Fibroblast of skin of left biceps (primary cell): ENCODE measurements at regions not wholly inside any gene's neighbourhood (a gene's known extent, or its start where the extent isn't known, plus 50 kb on each side); places are given as distances from the start of the nearest gene placed in this dataset.

Experiments
- DNase-seq, 2 experiments: peaks; one replicate each; pipeline ENCODE4 v3.0.0-alpha.2; 2013; ENCODE audit warnings: low read depth in 2 of 2

DNA sequence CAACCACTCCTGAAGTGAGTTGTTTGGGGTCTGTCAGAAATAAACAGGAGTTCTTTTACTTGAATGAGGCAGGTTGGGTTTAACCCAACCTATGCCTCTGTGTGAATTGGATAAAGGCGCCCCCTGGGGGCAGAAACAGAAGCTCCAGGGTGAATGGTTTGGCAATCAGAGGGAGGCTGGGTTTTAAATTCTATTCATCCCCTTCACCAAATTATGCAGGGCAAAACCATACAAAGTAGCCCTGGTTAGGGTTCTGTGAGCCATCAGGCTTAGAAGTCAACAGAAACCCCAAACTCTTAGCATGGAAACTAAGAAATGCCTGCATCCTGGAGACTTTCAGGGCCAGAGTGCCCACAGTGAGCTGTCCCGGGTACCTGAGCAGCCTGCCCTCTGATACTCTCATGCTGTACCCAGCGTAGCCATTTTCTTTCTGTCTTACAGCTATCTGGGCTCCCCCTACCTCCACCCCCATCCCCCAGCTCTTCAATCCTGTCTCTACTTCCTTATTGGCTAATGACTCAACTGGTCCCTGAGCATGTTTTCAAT, 241.5 kb downstream of the ICOS start:
- DNase-seq: no peak

DNA sequence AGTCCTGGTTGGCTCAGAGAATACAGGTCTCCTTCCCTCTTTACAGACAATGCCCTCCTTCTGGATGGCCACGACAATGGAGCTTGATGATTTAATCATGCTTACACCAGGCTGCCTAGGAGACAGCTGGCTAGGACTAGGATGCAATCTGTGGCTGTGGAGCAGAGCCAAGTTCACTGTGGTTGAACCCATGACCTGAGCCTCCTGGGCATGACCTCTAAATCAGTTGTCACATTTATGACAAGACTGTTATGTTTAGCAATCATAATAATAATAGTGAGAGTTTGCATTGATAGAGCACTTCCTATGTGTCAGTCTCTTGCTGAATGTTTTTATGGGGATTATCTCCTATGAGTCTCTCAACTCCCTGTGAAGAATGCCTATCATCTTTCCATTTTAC, 244.1 kb downstream of the ICOS start:
- no peak for DNase-seq

DNA sequence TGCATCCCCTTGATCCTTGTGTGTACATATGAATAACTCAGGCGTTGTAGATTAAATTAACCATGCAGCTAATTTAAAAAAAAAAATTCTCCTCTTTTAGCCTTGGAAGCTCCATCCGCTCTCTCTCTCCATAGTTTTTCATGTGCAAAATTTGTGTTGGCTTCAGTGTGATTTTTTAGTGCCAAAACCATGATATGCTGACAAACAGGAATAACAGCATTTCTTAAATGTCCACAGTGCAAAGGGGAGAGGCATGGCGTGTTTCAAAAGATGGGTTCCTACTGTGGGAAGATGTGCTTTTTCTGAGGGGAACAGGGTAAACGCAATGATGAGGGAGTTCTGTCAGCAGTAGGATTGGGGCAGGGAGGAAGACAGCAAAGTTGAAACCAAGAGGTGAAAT, 247.0 kb downstream of the ICOS start:
- no peak for DNase-seq

DNA sequence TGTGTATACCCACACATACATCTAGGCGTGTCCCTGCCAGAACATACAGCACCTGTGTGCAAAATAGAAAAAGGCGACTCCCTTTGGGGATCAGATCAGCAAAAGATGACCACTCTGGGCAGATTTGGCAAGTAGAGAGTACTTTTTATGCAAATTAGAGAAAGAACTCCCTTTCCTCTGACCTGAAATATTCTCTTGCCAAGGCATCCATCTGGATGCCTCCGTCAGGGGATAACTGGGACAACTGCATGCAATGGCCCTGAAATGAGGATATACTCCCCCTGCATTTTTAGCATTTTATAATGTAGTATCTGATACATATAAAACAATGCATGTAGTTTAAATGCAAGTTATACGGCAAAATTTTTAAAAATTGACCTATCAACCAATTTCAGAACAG, 247.7 kb downstream of the ICOS start:
- DNase-seq: no peak

DNA sequence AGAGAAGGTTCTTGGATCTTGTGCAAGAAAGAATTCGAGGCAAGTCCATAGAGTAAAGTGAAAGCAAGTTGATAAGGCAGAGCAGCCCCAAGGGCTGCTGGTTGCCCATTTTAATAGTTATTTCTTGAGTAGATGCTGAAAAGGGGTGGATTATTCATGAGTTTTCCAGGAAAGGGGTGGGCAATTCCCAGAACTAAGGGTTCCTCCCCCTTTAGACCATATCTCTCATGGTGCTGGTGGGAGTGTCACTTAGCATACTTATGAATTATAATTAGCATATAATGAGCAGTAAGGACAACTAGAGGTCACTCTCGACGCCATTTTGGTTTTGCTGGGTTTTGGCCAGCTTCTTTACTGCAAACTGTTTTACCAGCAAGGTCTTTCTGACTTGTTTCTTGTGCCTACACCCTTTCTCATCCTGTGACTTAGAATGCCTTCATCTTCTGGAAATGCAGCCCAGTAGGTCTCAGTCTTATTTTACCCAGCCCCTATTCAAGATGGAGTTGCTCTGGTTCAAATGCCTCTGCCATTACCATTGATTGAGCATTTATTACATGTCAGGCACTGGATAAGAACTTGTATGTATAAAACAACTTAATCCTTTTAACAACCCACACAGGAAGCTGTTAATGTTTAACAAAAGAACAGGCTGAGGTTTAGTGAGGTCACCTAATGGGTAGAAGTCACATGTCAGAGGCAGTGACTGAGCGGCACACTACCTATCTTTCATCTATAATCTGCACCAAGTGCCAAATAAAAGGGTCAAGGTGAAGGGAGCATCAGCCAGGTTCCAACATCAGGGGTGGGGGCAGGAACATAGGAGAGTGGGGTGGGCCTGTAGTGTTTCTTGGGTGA, 250.9 kb downstream of the ICOS start:
- no peak for DNase-seq

DNA sequence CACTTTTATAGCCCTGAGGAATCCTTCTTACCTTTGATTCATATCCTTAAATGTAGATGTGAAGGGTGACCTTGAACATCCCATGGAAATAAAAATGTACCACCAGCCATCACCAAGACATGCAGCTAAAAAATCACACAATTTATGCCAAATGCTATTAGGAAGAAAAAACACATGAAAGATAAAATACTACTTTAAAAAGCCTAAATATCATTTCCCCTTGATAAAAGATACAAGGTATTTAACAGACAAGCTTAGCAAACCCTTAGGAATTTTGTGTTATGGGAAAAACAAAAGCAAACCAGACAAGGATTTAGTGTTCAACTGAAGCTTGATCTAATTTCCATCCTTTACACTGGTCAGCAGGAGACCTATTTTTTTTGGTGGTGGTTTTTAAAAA, 255.0 kb downstream of the ICOS start:
- no peak for DNase-seq

DNA sequence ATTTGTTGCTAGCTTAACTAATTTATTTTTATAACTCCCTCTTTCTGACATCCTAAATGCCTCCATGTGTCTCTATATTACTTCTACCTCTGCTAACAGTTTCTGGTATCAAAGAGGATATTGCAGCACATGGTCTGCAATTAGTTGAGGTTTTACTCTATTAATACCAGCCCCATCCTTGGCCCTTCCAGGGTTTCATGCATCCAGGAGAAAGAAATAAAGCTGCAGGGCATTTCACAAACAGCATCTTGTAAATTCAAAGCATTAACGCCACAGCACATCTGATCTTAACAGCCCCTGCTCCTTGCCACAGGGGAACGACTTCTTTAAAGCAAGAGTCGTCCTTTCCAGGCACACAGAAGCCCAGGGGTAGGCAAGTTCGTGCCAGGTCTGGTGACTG, 258.9 kb downstream of the ICOS start:
- DNase-seq: no peak

DNA sequence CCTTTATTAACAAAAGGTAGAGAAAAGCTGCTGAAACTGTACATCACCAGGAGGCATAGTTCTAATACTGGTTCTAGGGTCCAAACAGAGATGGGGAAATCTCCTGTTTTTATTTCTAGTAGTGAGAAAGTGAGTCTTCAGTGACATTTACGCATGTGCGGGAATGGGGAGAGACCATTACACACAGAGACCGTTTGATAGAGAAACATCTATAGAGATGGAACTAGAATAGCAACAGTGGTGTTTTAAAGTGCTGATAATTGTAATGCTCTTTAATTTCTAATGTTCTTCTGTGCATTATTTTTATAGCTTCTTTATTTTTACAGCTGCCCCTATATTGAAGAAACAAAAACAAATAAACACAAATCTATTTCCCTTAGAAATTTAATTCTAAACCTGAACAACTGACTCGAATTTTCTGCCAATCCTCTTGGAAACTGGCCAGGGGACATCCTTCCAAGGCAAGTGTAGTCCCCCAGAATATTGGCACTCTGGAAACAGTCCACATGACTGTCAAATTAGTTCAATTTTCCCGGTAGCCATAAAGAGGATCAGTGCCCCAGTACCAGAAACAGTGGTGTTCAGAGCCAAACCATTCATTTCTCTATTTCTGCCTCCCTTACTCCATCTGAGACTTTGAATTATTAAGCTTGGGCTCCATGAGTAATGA, 260.9 kb downstream of the ICOS start:
- no peak for DNase-seq

DNA sequence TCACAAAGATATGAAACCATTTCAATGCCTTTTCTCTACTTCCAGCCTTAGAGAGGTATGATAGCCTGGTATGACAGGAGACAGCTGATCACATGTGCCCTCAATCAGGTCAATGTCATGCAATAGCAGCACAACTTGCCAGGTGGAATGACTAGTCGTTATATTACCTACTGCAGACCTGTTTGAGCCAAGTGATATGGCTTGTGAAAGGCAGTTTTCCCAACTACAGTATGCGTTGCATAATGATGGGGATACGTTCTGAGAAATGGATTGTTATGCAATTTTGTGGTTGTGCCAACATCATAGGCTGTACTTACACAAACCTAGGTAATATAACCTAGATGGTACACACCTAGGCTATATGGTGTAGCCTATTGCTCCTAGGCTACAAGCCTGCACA, 262.8 kb downstream of the ICOS start:
- no peak for DNase-seq

DNA sequence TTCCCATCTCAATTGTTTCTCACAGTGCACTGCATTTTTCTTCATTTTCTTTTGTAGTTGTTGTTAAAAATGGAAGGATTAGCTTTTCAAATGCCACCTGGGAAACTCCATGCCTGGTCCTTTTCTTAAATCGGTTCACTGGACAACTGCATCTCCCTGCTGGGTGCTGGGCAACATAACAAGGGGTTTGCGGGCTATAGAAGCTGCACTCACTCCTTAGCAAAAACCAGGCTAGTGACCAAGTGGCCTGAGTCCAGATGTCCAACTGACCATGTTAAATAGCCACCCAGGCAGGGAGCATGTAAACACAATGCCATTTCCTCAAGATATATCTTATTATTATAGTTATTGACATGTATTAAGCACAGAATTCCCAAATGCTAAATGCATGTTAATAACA, 264.9 kb downstream of the ICOS start:
- DNase-seq: no peak

DNA sequence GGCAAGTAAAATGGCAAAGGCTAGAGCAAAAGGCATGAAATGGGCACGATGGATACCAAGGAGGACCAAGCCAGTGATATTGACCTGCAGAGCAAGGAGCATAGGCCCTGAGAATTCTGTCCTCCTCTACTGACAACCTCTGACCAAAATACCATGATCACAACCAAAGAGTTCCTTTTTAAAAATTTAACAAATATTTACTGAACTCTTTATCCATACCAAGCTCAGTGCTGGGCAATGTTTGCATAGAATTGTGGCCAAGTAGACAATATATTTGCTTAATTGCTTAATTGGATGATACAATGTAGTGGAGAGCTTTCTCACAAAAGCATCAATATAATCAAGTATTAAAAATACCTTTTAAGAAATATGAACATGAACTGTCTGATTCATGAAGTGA, 265.7 kb downstream of the ICOS start:
- DNase-seq: no peak

DNA sequence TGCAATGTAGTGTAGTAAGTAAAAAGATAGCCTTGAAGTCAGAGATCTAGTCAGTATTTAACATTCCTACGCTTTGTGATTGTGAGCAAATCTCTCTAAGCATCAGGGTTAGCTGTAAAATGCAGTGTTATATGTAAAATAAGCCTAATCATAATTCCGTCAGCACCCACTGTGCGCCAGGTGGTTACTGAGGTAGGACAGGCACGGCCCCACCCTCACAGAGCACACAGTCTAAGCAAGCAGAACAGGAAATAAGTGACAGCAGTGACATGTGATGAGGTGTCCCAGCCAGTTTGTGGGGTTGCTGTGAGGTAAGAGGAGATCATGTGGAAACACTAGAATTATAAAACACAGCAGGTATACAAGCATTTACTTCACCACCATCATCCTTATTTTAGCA, 267.1 kb downstream of the ICOS start:
- DNase-seq: no peak

DNA sequence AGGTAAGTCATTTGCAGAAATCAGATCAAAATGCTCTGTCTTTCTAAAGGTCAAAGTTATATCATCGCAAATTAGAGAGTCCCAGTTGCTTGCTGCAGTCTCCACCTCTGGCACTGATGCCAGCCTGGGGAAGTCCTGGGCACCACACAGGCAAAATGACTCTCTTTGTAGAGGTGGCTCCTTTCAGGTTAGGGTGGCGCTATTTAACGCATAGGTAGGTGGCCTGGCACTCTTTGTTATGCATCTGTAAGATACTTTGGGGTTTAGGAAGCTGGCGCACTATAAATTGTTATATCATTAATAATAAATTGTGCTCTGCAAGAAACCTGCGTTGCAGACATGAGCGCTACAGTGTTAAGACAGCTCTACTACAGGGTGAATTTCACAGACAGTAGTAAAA, 268.5 kb downstream of the ICOS start:
- DNase-seq: no peak

DNA sequence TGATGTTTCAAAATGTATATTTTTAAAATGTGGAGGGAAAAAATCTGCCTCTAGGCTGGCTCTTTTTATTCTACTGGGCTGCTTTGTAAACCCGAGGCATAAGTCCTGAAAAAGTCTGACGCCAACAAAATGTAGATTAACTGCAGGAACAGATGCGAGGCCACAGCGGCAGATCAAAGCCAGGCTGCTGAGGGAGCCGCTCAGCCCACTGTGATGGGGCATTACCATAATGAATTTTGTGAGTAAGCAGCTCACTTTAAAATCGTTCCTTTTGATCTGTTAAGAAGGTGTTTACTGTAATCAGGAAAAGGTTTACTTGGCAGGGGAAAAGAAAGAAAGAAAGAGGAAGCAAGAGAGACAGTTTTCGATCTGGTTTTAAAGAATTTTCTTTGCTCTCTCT, 269.0 kb downstream of the ICOS start:
- no peak for DNase-seq

DNA sequence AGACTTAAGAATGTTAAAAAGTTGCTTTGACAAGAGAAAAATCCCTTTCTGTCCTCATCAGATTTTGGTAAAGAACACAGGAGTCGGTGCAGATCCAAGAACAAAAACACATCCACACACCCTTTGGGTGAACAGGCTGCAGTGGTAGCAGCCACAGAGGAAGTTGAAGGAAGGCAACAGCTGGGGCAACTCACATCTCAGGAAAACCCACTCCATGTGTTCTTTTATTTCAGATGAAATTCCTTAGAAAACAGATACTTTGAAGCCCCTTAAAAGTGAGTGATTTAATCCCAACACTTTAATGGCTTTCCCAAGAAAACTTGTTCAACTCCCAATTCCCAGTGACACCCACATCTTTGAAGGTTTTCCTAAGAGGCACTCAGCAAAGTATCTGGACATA, 271.3 kb downstream of the ICOS start:
- DNase-seq: no peak

DNA sequence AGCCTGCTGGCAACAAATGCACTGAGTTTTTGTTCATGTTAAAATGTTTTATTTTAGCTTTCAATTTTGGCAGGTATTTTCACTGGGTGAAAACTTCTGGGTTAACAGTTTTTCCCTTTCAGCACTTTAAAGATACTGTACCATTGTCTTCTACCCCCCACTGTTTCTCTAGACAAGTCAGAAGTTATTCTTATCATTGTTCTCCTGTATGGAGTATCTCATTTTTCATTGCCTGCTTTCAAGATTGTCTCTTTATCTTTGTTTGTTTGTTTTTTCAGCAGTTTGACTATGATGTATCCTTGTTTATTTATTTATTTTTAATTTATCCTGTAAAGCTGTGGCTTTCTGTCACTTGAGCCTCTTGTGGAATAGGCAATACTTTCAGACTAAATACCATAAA, 277.0 kb downstream of the ICOS start:
- DNase-seq: no peak

DNA sequence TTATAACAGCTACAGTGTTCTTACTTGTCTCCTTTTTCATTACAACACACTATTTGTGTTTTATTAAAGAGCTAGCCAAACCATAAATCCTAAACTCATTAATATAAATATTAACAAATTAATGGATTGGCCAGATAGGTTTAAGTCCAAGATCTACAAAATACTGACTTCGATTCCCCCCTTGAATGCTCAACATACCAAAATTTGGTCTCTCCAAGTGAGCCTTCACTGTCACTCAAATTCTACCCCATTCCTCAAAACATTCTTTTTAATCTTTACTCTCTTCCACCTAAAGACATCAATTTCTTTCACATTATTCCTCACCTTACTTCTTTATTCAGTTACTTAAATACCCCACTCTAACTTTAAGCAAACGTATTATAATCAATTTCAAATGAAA, 281.5 kb downstream of the ICOS start:
- no peak for DNase-seq

DNA sequence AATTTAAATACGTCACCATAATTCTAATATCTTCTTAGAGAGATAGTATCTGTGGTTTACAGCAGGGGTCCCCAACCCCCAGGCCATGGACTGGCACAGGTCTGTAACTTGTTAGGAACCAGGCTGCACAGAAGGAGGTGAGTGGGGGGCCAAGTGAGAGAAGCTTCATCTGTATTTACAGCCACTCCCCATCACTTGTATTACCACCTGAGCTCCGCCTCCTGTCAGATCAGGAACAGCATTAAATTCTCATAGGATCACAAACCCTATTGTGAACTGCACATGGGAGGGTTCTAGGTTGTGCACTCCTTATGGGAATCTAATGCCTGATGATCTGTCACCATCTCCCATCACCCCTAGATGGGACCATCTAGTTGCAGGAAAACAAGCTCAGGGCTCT, 282.6 kb downstream of the ICOS start:
- no peak for DNase-seq

DNA sequence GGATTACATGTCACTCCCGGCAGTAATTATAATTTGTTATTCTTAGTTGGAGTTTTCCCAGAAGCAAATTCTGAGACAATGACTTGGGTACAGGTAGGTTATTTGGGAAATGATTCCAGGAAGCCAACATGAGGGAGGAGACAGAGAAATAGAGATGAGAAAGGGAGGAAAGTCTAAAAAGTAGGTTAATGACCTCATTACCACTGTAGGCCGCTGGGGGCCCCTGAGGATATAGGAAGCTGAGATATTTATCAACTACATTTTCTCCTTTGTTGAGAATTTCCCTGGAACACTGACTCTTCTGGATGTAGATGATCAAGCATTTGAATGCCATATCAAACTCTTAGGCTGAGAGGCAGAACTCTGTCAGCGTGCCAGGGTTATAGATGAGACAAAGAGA, 284.3 kb downstream of the ICOS start:
- DNase-seq: no peak

DNA sequence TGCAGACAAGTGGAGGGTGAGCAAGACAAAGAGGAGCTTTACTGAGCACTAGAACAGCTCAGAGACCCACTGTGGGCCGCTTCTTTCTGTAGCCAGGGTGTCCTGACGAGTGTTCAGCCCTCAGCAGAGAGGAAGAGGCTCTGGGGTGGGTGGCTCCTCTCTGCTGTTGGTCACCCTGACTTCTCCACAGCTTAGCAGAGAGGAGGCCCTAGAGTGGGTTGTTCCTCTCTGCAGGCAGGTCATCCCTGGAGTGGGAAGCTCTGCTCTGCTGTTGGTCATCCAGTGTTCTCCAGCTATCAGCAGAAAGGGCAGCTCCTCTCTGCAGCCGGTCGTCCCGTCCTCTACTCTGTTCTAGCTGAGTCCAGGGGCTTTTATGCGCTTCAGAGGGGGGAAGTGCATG, 286.5 kb downstream of the ICOS start:
- DNase-seq: no peak

DNA sequence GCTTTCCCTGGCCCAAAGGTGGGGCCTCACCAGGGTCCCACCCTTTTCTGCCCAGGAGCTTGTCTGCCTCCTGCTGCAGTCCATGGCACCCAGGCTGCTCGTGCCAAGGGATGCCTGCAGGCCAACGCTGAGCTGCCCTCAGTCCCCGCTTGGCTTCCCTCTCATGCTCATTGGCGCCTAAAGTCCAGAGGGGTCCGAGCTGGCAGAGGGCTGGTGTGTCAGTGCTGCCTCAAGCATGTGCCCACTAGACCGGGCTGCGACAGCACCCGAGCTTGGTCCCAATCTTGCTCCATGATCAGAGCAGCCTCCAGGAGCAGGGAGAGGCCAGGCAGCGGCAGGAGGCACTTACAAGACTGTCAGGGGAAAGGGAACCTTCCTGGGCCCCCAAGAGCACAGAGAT, 287.0 kb downstream of the ICOS start:
- no peak for DNase-seq

DNA sequence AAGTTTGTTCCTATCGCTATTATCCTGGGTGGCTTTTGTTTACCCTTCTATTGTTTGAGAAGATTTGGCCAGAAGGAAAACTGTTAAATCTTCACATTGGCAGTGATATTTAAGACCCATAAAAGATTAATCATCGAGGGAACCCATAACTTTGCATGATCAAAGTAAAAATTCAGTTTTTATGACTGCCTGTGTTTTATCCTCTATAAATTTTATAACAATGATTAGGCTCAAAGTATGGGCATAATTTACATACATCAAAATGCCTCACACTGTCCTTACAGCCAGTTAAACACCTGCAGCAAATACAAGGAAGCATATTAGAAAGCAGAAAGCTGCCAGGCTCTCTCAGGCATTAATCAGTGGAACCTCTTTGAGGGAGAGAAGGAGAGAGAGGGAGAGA, 289.1 kb downstream of the ICOS start:
- no peak for DNase-seq

DNA sequence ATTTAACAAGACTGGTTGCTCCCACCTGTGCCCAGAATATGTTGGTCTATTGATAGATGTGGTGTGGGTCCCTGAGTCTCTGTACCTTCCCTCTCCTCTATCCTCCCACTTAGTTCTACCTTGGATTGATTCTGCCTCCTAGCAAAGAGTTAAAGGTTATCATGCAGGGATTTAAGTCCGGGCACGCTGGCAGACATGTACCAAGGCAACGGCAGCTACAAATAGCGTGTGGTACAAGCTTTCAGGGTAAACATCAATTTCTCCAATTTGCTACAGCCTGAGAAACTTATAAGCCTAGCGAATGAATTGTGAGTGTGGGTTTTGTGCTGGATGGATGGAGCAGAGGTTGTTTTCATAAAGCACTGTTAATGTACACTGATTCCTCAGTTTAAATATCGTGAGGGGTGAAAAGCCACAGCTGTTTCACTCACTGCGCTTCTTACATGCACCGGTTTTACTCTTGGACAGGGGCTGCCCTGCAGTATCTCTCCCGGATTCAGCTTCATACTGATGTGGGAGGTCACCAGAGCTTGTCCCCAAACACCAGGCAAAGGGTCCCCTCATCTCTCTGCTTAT, 289.8 kb downstream of the ICOS start:
- no peak for DNase-seq
